HCT116 (cell line): ENCODE measurements at regions not wholly inside any gene's neighbourhood (a gene's known extent, or its start where the extent isn't known, plus 50 kb on each side); places are given as distances from the start of the nearest gene placed in this dataset.

Experiments used
- ATAC-seq: fragments of 200-7000 bp; cut with Tn5 transposase; 2 replicates; pipeline ENCODE4 v1.9.1; 2020; ENCODE audit warnings: mild to moderate bottlenecking, moderate library complexity
- BruUV-seq: library from RNA; stranded (reverse); fragments of 400-500 nt; replicated peaks from 2 replicates; lab custom pipeline; 2021; lab: Mats Ljungman, UMichigan
- CTCF ChIA-PET: fragments of 300-600 bp; sonication (Branson Sonifier 250); formaldehyde crosslinking; loops from one replicate; lab custom pipeline; 2021; ENCODE audit warnings: antibody characterized with exemption; lab: Charles Lee
- POLR2A ChIA-PET: fragments of 300-600, 350-600 bp; sonication (Branson Sonifier 250); formaldehyde crosslinking; loops from one replicate; lab custom pipeline; 2021; ENCODE audit warnings: antibody characterized with exemption; lab: Charles Lee
- RAD21 ChIA-PET, 2 experiments: fragments of 300-600 bp; sonication (Branson Sonifier 250); formaldehyde crosslinking; loops; one replicate each; lab custom pipeline; 2023; ENCODE audit warnings: low total read pairs in 2 of 2; ENCODE audit not compliant: uncharacterized antibody in 2 of 2, unreplicated experiment in 2 of 2, low non-redundant PET in 1 of 2; lab: Charles Lee
- DNase-seq: peaks from one replicate; pipeline ENCODE4 v3.0.0-alpha.2; 2010; ENCODE audit warnings: low read depth, low spot score
- H2AFZ ChIP-seq: fragments of 200-600 bp; shearing (Covaris generic), sonication (generic); 2 replicates; pipeline ENCODE4 v1.6.1; 2017; ENCODE audit warnings: low read depth, mixed run types, mixed read lengths, antibody characterized with exemption, low read length; ENCODE audit not compliant: poor library complexity, severe bottlenecking
- H3K27ac ChIP-seq: 2 replicates; pipeline ENCODE4 v1.5.1; 2012; ENCODE audit warnings: low read depth, low read length
- H3K27me3 ChIP-seq: fragments of 200-600 bp; sonication (generic); 2 replicates; pipeline ENCODE4 v1.6.1; 2016; ENCODE audit warnings: mixed run types, low read length, mixed read lengths; ENCODE audit not compliant: insufficient read depth
- H3K36me3 ChIP-seq, 2 experiments: fragments of 200-500 bp in 1 of 2; fragments of 200-600 bp in 1 of 2; sonication (Bioruptor generic) in 1 of 2; sonication (generic) in 1 of 2; 2 replicates each; pipeline versions ENCODE4 v1.5.1 to v1.6.1; 2014 to 2016; ENCODE audit warnings: low read length in 2 of 2, inconsistent platforms in 1 of 2, mixed read lengths in 1 of 2, mixed run types in 1 of 2; ENCODE audit not compliant: insufficient read depth in 2 of 2, control insufficient read depth in 1 of 2
- H3K4me1 ChIP-seq, 2 experiments: fragments of 200-600 bp in 1 of 2; sonication (generic) in 1 of 2; 2 replicates each; pipeline versions ENCODE4 v1.5.1 to v1.6.1; 2012 to 2017; ENCODE audit warnings: low read length in 2 of 2, inconsistent platforms in 1 of 2, mild to moderate bottlenecking in 1 of 2, mixed read lengths in 1 of 2, mixed run types in 1 of 2, moderate library complexity in 1 of 2; ENCODE audit not compliant: insufficient read depth in 2 of 2, control insufficient read depth in 1 of 2
- H3K4me2 ChIP-seq: fragments of 200-600 bp; sonication (generic); 2 replicates; pipeline ENCODE4 v1.6.1; 2017; ENCODE audit warnings: mixed run types, low read length, mixed read lengths
- H3K4me3 ChIP-seq, 2 experiments: fragments of 200-600 bp in 1 of 2; sonication (generic) in 1 of 2; replicated peaks in 1 of 2; 2 replicates each; pipeline ENCODE4 v1.5.1; 2011 to 2016; ENCODE audit warnings: low read length in 2 of 2, control low read depth in 1 of 2, low read depth in 1 of 2, mild to moderate bottlenecking in 1 of 2, mixed read lengths in 1 of 2, mixed run types in 1 of 2
- H3K79me2 ChIP-seq: fragments of 200-600 bp; sonication (generic); 2 replicates; pipeline ENCODE4 v1.6.1; 2017; ENCODE audit warnings: mild to moderate bottlenecking, mixed run types, low read length, moderate library complexity, mixed read lengths; ENCODE audit not compliant: insufficient read depth
- H3K9ac ChIP-seq: fragments of 200-600 bp; sonication (generic); 2 replicates; pipeline ENCODE4 v1.6.1; 2016; ENCODE audit warnings: low read length, mixed read lengths
- H3K9me2 ChIP-seq: fragments of 200-600 bp; sonication (generic), shearing (Covaris generic); 2 replicates; pipeline ENCODE4 v1.6.1; 2017; ENCODE audit warnings: mixed run types, mild to moderate bottlenecking, moderate library complexity; ENCODE audit not compliant: insufficient read depth
- H3K9me3 ChIP-seq, 2 experiments: fragments of 200-500 bp in 1 of 2; fragments of 200-600 bp in 1 of 2; sonication (Bioruptor generic) in 1 of 2; sonication (generic) in 1 of 2; 2 replicates each; pipeline ENCODE4 v1.6.1; 2014 to 2017; ENCODE audit warnings: low read length in 2 of 2, mixed read lengths in 2 of 2, inconsistent platforms in 1 of 2, low read depth in 1 of 2, mild to moderate bottlenecking in 1 of 2, mixed run types in 1 of 2, moderate library complexity in 1 of 2; ENCODE audit not compliant: control insufficient read depth in 1 of 2, insufficient read depth in 1 of 2
- H4K20me1 ChIP-seq: fragments of 200-600 bp; sonication (generic), shearing (Covaris generic); 2 replicates; pipeline ENCODE4 v1.6.1; 2017; ENCODE audit warnings: mixed run types, mild to moderate bottlenecking, moderate library complexity; ENCODE audit not compliant: insufficient read depth
- CBX3 ChIP-seq: IDR thresholded peaks from 2 replicates; pipeline ENCODE4 v1.6.1; 2012; ENCODE audit warnings: low read depth
- CEBPB ChIP-seq: IDR thresholded peaks from 2 replicates; pipeline ENCODE4 v1.6.1; 2012; ENCODE audit warnings: low read depth
- EGR1 ChIP-seq: IDR thresholded peaks from 2 replicates; pipeline ENCODE4 v1.6.1; 2012; ENCODE audit warnings: low read depth
- ELF1 ChIP-seq: IDR thresholded peaks from 2 replicates; pipeline ENCODE4 v1.6.1; 2012; ENCODE audit warnings: low read depth, borderline replicate concordance
- FOSL1 ChIP-seq: IDR thresholded peaks from 2 replicates; pipeline ENCODE4 v1.6.1; 2012; ENCODE audit warnings: low read depth
- JUND ChIP-seq: IDR thresholded peaks from 2 replicates; pipeline ENCODE4 v1.6.1; 2012
- POLR2A ChIP-seq: IDR thresholded peaks from 2 replicates; pipeline ENCODE4 v1.7.0; 2011; ENCODE audit warnings: borderline replicate concordance; ENCODE audit not compliant: insufficient read depth, insufficient read length; ENCODE audit errors: extremely low read depth
- POLR2AphosphoS5 ChIP-seq: IDR thresholded peaks from 2 replicates; pipeline ENCODE4 v1.6.1; 2011; ENCODE audit warnings: mild to moderate bottlenecking, low read depth, low read length, moderate library complexity
- RAD21 ChIP-seq: IDR thresholded peaks from 2 replicates; pipeline ENCODE4 v1.6.1; 2012; ENCODE audit warnings: low read depth, mild to moderate bottlenecking
- SIN3A ChIP-seq: IDR thresholded peaks from 2 replicates; pipeline ENCODE4 v1.6.1; 2012; ENCODE audit warnings: low read depth
- SRF ChIP-seq: IDR thresholded peaks from 2 replicates; pipeline ENCODE4 v1.6.1; 2012; ENCODE audit warnings: low read depth
- TCF7L2 ChIP-seq: IDR thresholded peaks from 2 replicates; pipeline ENCODE4 v1.7.0; 2011; ENCODE audit warnings: borderline replicate concordance, inconsistent platforms; ENCODE audit not compliant: insufficient read depth, insufficient read length; ENCODE audit errors: extremely low read depth
- ZFX ChIP-seq: fragments of 450-650 bp; IDR thresholded peaks from 2 replicates; pipeline ENCODE4 v1.6.1; 2017
- intact Hi-C: fragments of 100-400 bp; cut with micrococcal nuclease; formaldehyde crosslinking; loops from 2 replicates; pipeline ENCODE4 v1.10.0; 2022
- TF ChIP-seq, protein P1 (sequence below): IDR thresholded peaks from 2 replicates; pipeline ENCODE4 v1.6.1; 2012
- TF ChIP-seq, protein P2 (sequence below): IDR thresholded peaks from 2 replicates; pipeline ENCODE4 v1.6.1; 2012
- TF ChIP-seq, protein P3 (sequence below): IDR thresholded peaks from 2 replicates; pipeline ENCODE4 v1.6.1; 2011; ENCODE audit warnings: mild to moderate bottlenecking, low read length, moderate library complexity; ENCODE audit not compliant: insufficient replicate concordance; ENCODE audit errors: extremely low read depth
- TF ChIP-seq, protein P4 (sequence below), 3 experiments: fragments of 200-600 bp in 1 of 3; sonication (generic) in 1 of 3; IDR thresholded peaks in 2 of 3; conservative IDR thresholded peaks in 1 of 3; 2 replicates each; pipeline ENCODE4 v1.5.1; 2012 to 2017; ENCODE audit warnings: low read depth in 2 of 3, low read length in 2 of 3, antibody characterized with exemption in 1 of 3, borderline replicate concordance in 1 of 3, control low read depth in 1 of 3, mild to moderate bottlenecking in 1 of 3, mixed read lengths in 1 of 3, mixed run types in 1 of 3, moderate library complexity in 1 of 3; ENCODE audit not compliant: insufficient read depth in 1 of 3
- TF ChIP-seq, protein P5 (sequence below): IDR thresholded peaks from 2 replicates; pipeline ENCODE4 v1.6.1; 2012; ENCODE audit warnings: low read depth

DNA sequence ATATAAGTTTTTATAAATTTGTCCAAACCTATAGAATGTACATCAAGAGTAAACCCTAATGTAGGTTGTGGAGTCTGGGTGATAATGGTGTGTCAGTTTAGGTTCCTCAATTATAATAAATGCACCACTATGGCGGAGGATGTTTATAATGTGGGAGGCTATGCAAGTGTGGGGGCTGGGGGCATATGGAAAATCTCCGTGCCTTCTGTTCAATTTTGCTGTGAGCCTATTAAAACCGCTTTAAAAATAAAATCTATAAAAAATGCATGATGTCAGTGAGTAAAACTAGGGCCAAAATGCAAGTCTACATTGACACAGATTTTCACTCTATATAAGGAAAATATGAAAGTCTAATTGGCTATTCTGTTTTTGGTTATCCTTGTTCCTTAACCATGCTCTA lies 774.9 kb upstream of the ALCAM start:
- TF ChIP-seq SRF, result no peak
- TF ChIP-seq, protein P1, sequence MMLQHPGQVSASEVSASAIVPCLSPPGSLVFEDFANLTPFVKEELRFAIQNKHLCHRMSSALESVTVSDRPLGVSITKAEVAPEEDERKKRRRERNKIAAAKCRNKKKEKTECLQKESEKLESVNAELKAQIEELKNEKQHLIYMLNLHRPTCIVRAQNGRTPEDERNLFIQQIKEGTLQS, result no peak
- TF ChIP-seq POLR2AphosphoS5, result no peak
- TF ChIP-seq, protein P2, sequence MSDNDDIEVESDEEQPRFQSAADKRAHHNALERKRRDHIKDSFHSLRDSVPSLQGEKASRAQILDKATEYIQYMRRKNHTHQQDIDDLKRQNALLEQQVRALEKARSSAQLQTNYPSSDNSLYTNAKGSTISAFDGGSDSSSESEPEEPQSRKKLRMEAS, result no peak
- TF ChIP-seq, protein P3, sequence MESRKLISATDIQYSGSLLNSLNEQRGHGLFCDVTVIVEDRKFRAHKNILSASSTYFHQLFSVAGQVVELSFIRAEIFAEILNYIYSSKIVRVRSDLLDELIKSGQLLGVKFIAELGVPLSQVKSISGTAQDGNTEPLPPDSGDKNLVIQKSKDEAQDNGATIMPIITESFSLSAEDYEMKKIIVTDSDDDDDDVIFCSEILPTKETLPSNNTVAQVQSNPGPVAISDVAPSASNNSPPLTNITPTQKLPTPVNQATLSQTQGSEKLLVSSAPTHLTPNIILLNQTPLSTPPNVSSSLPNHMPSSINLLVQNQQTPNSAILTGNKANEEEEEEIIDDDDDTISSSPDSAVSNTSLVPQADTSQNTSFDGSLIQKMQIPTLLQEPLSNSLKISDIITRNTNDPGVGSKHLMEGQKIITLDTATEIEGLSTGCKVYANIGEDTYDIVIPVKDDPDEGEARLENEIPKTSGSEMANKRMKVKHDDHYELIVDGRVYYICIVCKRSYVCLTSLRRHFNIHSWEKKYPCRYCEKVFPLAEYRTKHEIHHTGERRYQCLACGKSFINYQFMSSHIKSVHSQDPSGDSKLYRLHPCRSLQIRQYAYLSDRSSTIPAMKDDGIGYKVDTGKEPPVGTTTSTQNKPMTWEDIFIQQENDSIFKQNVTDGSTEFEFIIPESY, result no peak
- no peak for TF ChIP-seq SIN3A
- no peak for TF ChIP-seq TCF7L2
- TF ChIP-seq, protein P4, sequence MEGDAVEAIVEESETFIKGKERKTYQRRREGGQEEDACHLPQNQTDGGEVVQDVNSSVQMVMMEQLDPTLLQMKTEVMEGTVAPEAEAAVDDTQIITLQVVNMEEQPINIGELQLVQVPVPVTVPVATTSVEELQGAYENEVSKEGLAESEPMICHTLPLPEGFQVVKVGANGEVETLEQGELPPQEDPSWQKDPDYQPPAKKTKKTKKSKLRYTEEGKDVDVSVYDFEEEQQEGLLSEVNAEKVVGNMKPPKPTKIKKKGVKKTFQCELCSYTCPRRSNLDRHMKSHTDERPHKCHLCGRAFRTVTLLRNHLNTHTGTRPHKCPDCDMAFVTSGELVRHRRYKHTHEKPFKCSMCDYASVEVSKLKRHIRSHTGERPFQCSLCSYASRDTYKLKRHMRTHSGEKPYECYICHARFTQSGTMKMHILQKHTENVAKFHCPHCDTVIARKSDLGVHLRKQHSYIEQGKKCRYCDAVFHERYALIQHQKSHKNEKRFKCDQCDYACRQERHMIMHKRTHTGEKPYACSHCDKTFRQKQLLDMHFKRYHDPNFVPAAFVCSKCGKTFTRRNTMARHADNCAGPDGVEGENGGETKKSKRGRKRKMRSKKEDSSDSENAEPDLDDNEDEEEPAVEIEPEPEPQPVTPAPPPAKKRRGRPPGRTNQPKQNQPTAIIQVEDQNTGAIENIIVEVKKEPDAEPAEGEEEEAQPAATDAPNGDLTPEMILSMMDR (IDR thresholded peaks at IDR 0.05 in 2 of 3, conservative IDR thresholded peaks at IDR 0.05 in 1 of 3; ENCODE audit: borderline replicate concordance in 1 of 3, insufficient read depth in 1 of 3, low read depth in 2 of 3, low read length in 2 of 3), result no peak
- no peak for TF ChIP-seq ZFX
- TF ChIP-seq CBX3, result no peak
- TF ChIP-seq EGR1, result no peak
- TF ChIP-seq ELF1, result no peak
- no peak for TF ChIP-seq JUND
- TF ChIP-seq, protein P5, sequence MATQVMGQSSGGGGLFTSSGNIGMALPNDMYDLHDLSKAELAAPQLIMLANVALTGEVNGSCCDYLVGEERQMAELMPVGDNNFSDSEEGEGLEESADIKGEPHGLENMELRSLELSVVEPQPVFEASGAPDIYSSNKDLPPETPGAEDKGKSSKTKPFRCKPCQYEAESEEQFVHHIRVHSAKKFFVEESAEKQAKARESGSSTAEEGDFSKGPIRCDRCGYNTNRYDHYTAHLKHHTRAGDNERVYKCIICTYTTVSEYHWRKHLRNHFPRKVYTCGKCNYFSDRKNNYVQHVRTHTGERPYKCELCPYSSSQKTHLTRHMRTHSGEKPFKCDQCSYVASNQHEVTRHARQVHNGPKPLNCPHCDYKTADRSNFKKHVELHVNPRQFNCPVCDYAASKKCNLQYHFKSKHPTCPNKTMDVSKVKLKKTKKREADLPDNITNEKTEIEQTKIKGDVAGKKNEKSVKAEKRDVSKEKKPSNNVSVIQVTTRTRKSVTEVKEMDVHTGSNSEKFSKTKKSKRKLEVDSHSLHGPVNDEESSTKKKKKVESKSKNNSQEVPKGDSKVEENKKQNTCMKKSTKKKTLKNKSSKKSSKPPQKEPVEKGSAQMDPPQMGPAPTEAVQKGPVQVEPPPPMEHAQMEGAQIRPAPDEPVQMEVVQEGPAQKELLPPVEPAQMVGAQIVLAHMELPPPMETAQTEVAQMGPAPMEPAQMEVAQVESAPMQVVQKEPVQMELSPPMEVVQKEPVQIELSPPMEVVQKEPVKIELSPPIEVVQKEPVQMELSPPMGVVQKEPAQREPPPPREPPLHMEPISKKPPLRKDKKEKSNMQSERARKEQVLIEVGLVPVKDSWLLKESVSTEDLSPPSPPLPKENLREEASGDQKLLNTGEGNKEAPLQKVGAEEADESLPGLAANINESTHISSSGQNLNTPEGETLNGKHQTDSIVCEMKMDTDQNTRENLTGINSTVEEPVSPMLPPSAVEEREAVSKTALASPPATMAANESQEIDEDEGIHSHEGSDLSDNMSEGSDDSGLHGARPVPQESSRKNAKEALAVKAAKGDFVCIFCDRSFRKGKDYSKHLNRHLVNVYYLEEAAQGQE, result no peak
- TF ChIP-seq POLR2A, result no peak
- no peak for TF ChIP-seq CEBPB
- TF ChIP-seq FOSL1, result no peak
- no peak for TF ChIP-seq RAD21
- H3K4me3 ChIP-seq, result no peak overlapping the region
- H3K36me3 ChIP-seq, result no peaks in the 10 kb centered on the region
- H3K9me3 ChIP-seq, result no peaks in the 10 kb centered on the region
- ChIA-PET POLR2A (no interaction called here), CTCF (no interaction called here), RAD21 (no interaction called here)
- BruUV-seq, result no TSS peak
- H3K27ac ChIP-seq, result no peak overlapping the region
- no peak overlapping the region for H2AFZ ChIP-seq
- H3K27me3 ChIP-seq, result no peaks in the 10 kb centered on the region
- no peak overlapping the region for H3K9ac ChIP-seq
- intact Hi-C loops, result no loop called here
- H3K4me1 ChIP-seq, result no peaks in the 10 kb centered on the region; a peak in 1 of 4 replicates
- no peaks in the 10 kb centered on the region for H3K9me2 ChIP-seq
- ATAC-seq, result no peak
- H3K79me2 ChIP-seq, result no peaks in the 10 kb centered on the region
- no peak for DNase-seq
- no peaks in the 10 kb centered on the region for H4K20me1 ChIP-seq
- H3K4me2 ChIP-seq, result no peak overlapping the region
